DMS79 (cell line): ENCODE measurements at regions not wholly inside any gene's neighbourhood (a gene's known extent, or its start where the extent isn't known, plus 50 kb on each side); places are given as distances from the start of the nearest gene placed in this dataset.

Experiments
- DNase-seq: peaks from one replicate; lab custom pipeline; 2025; lab: John Stamatoyannopoulos, UW

DNA sequence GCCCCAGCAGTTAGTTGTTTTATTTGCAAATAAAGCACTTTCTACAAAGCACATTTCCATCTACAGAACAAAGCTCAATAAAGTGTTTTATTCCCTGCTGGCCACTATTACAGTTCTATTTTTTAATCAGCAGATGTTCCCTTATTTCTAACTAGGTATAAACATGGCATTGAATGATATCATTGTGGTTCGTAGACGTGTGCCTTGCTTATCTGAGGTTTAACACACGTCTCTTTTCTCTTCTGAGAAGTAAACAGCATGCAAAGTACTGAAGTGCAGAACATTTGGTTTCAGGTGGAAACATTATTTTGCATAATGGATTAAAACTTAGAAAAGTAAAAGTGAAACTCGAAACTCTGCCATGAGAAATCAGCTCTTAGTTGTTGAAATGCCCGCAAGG is 1989.3 kb upstream of the WWC1 start:
- no peak for DNase-seq

DNA sequence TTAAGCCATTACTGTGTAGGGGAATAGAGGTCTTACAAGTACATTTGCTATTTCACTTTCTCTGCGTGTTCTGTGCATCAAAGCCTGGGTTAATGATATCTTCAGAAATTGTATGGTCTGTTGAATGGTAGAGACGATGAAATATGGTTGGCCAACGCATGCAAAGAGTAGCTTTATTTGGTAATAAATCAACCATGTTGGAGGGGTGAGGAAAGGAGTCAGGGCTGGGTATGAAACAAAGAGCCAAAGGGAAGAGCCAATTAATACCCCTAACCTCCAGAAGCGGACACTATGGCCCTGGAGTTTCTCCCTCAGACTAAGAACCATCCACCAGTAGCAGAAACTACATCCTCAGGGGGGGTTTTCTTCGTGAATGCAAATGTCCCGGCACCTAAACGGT is 1974.0 kb upstream of the WWC1 start:
- DNase-seq = no peak

DNA sequence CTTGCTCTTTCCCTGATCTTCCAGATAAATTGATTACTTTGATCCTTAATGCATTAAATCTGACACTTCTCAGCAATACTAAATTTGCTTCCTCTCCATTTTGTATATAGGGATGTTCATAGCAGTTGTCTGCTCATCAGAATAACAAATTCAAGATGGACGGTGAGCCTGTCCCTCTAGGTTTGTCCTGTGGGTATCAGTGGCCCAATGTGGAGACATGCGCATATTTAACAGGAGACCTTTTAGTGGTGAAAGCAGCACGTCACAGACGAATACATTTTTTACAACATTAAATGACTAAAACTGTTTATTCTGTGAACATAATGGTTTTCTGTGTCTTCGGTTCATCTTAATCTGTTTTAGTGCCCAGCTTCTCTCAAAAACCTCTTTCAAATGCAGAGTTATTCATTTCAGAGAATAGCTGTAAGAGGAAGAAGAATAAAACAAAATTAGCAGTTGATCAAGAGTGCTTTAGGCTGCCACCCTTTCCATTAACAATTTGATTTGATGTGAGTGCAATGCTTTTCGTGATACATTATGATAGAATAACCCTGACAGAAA is 1970.4 kb upstream of the WWC1 start:
- DNase-seq = no peak

DNA sequence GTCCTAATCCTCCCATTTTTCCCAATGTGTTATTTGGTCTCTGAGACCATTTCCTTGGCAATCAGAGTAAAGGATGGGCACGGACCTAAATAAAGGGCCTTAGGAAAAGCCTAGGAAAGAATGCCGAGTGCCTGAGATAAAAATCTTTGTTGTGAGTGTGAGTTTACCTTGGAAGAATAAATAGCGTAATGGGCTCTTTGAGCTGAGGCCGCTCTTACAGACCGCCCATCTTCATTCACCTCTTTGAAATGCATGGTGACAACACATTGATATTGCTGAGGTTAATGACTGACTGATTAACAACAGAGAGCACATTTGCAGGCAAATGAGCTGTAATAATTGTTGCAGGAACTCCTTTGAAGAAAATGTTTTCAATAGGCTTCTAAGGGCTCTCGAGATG is 1967.1 kb upstream of the WWC1 start:
- no peak for DNase-seq

DNA sequence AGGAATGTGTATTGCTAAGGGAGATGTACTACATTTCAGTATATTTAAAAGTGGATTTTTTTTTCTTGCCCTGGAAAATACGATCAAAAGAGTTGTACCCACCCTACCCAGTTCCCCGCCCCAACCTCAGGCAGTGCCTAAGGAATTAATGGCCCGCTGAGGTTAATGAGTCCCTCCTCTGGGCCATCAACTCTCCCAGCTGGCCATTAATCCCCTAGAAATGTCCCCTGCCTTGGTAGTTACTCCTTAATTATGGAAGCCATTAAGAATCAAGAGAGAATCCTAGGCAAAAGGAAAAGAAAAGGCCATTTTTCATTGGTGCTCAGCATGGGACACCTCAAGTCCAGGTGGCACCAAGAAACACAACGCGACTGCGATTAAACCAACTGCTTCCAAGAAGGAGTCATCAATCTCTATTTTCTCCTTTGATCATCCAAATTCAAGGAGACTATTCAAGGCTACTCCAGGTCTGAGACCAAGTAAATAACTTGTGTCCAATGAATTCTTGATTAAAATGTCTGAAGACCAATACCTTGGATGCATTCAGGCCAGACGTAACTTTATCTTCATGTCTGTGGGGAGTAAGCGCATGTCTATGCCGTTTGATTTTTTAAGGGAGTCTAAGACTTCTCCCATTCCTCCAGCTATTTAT is 1962.2 kb upstream of the WWC1 start:
- no peak for DNase-seq

DNA sequence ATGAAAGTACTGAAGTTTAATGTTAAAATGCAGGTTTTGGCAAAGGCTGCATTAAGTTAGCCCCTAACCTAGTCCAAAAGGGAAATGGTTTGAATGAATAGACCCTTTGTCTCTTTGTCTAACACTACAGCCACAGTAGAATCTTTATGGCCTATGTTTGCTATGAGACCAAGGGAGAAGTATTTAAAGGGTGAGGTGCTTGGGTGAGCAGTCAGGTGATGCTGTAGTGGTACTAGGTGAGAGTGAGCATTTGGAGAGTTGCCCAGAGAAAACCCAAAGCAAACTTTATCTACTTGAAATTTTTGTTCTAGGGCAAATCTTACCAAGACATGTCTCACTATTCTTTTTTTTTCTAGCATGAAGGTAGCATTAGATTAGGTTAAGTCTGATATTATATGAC is 1961.4 kb upstream of the WWC1 start:
- no peak for DNase-seq

DNA sequence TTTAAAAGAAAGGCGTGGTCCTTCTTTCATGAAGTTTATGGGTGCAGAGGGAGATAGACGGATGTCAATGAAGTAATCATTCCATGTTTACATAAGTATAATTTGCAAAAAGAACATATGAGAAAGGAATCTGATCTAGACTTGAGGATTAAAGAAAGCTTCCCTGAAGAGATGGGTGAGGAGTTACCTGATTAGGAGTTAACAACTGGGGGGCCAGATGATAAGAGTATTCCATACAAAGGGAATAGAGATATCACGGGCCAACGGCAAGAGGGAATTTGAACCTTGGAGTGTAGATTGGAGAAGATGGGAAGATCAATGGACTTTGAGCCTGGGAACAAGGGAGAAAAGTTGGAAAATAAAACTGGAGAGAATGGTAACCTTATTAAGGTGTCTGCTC is 1959.9 kb upstream of the WWC1 start:
- no peak for DNase-seq

DNA sequence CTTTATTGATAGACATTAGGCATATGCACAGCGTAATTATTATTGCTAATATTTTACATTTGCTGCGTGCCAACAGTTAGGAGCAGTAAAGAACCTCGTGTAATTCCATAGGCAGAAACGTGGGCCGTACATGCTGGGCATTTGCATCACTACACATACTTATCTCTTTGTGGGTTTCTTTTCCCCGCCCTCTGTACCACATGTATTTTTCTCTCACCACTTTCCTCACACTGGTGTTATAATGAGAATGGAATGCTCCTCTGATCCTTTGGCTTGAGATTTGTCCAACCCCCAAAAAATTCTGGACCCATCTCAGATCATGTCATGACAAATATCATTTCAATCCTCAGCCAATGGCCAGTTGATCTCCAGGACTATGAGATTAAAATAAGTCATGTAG is 1952.6 kb upstream of the WWC1 start:
- DNase-seq = no peak

DNA sequence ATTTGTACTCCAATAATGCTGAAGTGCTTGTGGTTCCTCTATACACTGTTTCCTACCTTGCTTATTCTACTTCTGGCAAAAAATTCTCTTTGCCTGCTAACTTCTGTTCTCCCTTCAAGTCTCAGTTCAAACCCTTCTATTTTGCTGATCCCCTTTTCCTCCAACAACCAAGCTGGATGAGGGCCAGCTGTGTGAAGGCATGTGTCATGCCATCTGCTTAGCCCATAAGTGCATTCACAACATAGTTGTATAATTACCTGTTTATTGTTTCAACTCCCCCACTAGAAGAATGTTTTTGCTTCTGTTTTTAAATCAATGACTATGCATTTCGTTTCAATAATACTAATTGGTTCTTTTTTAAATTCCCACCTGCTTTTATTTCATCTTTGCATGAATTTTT is 1951.4 kb upstream of the WWC1 start:
- DNase-seq = no peak

DNA sequence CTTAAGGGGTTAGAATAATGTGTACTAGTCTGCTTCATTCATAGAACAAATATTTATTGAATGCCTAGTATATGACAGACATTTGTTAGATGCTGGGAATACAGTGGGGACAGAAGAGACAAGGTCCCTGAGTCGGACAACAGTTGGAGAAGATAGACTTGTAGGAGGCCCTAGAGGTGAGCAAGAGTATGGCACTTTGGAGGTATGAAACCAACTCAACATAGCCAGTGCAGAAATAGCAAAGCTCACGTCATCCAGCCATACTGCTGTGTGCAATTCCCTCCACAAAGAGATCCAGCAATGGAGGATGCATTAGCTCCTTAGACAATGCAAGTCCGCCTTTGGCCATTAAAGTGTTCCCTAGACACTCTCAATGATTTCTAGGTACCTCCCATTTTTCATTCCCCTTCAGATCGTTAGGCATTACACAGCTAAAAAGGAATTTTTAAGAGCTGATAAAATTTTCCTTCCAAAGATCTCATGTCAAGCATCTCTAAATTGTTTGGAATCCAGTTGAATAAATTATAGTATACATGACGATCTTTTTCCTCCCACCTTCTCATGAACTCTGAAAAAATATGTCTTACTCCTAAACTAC is 1949.6 kb upstream of the WWC1 start:
- no peak for DNase-seq

DNA sequence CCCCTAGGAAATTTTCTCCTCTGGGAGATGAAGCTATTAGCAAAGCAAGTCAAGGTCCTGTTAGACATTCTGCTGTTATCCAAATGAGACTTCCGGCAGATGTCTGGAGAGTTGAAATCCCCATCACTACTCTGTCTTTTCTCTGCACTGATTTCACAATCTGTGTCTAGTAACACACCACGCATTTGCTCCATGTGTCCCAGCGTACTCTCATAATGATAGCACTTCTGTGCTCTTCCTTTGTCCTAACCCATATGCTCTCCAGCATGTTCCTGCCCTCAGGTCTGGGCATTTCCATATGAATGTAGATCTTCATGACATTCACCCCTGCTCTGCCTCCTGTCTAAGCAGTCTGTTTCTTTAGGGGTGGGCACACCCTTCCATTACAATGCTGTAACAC is 1949.0 kb upstream of the WWC1 start:
- DNase-seq = no peak

DNA sequence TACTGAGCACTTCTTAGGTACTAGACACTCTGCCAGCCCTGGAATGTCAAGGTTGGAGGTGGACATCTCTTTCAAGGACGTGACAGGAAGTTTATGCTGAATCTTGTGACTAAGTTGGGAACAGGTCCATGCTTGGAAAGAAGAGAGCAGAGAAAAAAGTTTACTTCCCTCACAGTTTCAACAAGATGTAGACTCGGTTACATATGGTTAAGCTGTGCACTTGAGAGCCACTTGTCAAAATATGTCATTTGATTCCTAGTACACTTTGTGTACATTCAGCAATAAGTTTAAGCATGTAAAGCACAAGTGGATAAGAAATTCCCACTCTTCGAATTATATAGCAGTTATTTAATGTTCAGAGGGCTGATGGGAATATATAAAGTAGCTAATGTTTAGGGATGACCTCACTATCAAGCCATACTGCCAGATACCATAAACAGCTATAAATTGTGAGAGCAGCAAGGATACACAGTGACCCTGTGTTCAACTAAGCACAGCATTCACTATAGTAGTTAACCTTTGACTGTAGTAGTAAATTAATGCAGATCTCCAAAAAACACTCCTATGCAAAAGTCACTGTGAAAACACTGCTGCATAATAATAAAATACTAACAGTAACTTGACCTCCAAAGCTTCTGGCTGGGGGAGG is 1944.6 kb upstream of the WWC1 start:
- no peak for DNase-seq

DNA sequence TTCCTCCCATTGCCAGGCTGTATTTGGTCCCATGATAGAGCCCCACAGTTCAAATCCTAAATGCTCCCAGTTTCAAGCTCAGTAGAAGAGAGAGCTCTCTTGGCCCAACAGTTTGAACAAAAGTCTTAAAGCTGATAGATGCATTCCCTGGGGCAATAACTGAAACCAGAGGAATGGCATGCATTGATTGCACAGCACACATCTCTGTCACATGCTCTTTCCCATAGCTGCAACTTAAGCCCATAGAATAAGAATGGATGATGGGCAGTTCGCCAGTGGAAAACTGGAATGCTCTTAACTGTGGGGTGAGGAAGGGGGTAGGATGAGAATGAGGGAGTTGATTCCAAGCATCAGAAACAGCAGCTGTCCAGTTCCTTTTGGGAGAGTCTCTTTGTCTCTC is 1942.4 kb upstream of the WWC1 start:
- no peak for DNase-seq

DNA sequence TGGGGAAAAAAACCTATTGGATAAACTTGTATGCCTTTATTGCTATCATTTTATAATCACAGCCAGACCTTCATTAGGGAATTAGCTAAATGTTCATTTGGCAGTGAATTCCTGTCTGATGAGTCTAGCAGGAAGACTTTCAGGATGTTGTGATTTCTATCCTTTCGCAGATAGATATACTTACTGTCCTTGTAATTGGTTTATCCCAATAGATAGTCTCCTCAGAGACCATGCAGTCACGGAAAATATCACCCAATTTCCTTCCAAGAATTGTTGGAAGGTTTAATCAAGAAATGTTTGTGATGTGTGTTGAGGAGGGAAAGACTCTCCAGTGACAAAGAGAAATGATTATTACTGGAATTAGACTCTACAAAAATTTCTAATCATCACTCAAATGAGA is 1937.9 kb upstream of the WWC1 start:
- no peak for DNase-seq

DNA sequence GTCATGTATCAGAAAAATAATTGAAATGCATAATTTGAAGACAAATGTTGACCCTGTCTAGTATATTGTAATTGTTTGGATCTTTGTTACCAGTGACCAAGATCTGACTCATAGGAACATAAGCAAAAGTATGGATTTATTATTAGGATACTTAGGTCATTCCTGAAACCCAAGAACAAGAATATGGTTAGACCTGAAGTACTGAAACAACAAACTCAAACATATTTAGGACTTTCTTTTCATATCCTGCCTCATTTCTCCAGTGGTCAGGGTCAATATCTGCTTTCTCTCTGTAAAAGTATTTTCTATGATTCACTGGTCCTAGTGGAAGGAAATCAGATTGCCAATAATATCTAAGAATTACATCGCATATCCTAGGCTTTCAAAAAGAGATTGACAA is 1937.1 kb upstream of the WWC1 start:
- DNase-seq = no peak

DNA sequence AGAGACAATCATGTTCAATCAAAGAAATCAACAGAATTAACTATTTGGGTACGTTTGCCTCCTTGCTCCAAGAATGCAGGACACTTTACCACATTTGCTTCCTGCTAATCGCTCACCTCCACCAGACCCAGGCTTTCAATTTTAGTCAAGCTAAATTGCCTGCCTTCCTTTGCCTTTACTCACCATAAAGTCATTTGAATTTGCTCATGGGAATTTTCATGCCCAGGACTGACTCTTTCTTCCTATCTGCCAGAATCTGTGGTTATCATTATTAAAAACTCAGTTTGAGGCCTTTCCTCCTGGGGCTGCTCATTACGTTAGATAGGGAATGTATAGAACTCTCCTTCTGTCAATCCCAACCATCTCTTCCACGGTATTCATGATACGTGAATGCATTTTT is 1935.3 kb upstream of the WWC1 start:
- no peak for DNase-seq

DNA sequence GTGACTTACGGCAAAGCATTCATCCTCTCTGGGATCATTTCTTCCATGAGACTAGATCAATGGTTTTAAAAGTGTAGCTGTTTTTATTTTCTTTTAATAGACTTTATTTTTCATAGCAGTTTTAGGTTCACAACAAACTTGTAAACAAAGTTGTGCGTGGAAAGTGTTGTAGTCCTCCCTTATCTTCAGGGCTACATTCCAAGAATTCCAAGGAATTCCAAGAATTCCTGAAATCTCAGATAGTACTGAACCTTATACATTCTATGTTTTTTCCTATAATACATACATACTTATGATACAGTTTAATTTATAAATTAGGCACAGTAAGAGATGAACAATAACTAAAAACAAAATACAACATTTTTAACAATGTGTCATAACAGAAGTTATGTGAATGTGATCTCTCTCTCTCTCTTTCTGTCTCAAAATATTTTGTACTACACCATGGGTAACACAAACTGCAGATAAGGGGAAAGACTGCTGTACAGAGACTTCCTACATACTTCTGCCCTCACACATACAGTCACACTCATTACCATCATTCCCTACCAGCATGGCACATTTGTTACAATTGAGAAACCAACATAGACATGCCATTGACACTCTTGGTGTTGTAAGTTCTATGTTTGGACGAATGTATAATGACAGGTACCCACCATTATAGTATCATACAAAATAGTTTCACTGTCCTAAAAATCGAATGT is 1933.2 kb upstream of the WWC1 start:
- DNase-seq = no peak

DNA sequence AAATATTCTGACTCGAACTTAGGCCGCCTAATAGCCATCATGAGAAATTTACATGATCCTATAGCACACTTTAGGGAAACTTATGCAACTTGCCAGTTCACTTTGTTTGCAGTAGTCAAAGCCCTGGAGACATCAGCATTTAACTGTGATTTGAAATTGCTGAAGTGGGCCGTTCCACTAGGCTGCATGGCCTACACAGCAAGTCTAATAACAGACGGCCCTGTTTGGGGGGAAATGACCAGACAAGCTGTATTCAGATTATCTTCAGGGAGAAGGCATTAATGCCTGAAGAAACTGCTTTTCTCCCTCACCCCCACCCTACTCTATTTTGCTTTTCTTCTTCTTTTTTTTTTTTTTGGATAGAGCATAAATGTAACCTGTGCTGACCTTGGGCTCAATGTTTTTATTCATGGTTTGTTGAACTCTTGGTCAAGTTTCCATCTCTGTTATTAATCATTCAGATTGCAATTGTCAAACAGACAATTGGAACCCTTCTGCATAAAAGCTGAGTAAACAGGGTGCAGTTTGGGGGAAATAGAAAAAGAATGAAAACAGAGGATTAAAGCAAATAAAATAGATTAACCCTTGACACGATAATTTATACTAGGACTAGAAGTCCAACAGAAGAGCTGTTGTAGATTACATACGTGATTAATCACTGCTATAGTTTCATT is 1928.2 kb upstream of the WWC1 start:
- no peak for DNase-seq

DNA sequence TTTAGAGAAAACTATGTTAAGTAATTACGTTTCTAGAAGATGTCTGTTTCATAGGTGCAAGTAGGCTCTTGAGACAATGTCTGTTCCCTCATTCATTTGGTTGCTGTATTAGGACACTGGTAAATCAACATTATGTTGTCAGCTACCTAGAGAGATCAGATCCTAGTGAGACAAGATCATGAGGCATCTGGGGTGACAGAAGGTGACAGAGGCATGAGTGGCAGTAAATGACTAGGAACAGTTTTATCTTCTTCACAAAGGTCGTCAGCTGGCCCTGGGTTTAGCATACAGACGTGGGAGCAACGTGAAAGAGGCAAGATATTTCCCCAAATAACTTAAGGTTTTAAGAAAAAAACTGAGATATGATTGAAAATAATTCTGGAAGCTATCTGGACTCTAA is 1926.3 kb upstream of the WWC1 start:
- DNase-seq = no peak

DNA sequence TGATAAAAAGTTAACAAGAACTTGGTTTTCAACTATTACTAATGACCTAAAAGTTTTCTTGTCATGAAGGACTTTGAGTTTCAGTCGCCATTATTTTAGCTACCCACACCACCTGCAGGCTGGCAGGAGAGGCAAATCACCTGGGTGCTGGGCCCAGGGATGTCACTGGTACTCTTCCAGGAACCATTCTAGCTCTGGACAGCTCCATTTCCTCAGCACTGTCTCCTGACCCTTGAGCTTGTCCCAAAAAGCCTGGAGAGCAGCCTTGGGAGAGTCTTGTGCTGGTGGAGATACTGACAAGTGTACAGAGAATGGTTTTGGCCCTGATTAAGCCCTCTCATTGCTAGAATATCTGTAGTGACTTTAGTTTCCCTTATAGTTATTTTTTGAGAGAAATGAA is 1924.1 kb upstream of the WWC1 start:
- DNase-seq = no peak

DNA sequence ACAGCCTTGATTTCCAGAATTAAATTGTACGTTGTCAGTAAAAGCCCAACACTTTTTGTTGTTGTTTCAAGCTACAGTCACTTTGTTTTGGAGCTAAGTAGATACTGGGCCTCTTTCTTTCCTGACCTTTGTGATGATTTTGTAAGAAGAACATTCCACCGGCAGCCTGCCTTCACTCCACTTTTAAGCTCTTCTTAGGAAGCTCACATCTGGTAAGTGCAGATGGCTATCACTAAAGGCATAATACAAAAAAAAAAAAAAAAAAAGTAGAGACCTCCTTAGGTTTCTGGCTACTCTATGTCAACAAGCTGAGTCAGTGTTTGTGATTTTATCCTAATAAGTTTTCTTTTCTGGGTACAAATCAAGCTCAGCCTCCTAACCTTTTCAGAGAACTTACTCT is 1922.1 kb upstream of the WWC1 start:
- DNase-seq = no peak

DNA sequence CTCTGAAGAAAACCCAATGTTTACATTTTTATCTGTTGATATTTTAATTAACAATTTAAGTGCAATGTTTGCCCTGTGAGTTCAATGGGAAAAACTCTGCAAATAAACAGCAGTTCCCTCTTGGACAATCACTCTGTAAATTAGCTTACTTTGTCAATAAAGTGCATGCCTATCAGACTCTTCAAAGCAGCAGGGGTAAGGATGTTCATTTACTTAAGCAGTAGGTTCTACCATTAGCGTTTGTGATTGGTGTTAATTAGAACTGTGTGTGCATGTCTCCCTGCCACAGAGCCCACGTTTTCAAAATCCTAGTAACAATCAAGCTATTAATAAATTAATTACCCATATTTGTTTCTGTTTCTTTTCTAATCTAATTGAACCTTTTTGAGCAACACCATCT is 1921.6 kb upstream of the WWC1 start:
- no peak for DNase-seq
